ENCODE measurements at regions not wholly inside any gene's neighbourhood (a gene's known extent, or its start where the extent isn't known, plus 50 kb on each side); places are given as distances from the start of the nearest gene placed in this dataset.

GRCh38 chr3:78312851-78313250, 1273.0 kb downstream of the ROBO2 start:
- H3K27me3 Mint-ChIP-seq (ENCODE audit: low read depth), result no peaks in the 10 kb centered on the region
- Histone ChIP-seq H3K9me3 (ENCODE audit: control insufficient read depth, low read depth, low read length) (no peaks in the 10 kb centered on the region), H3K27me3 (ENCODE audit: insufficient read depth, low read length) (no peaks in the 10 kb centered on the region), H4K8ac (replicated peaks; ENCODE audit: insufficient read length, low read depth, low read length) (no peak overlapping the region), H4K91ac (ENCODE audit: insufficient read length, low read depth, low read length) (no peak overlapping the region), H2BK20ac (ENCODE audit: low read depth, low read length, poor library complexity, severe bottlenecking) (no peak overlapping the region), H3K4me1 (ENCODE audit: insufficient read depth, low read length) (no peaks in the 10 kb centered on the region; the same call in 1 of the 2 replicates), H2BK12ac (ENCODE audit: insufficient read length, low read depth, low read length) (no peak overlapping the region), H3K27ac (ENCODE audit: insufficient read length, low read depth, low read length) (no peak overlapping the region), H3K18ac (ENCODE audit: insufficient read length, low read depth, low read length) (no peak overlapping the region), H2BK5ac (ENCODE audit: insufficient read length, low read length) (no peak overlapping the region), H3K79me1 (ENCODE audit: insufficient read depth, low read depth, low read length, poor library complexity, severe bottlenecking) (no peaks in the 10 kb centered on the region), H3T11ph (ENCODE audit: low read length) (no peak overlapping the region), H4K20me1 (ENCODE audit: control insufficient read depth, insufficient read depth, insufficient read length) (no peaks in the 10 kb centered on the region), H3K9ac (ENCODE audit: extremely low read depth, insufficient read length, low read length) (no peak overlapping the region), H2BK120ac (ENCODE audit: low read depth, low read length, poor library complexity, severe bottlenecking) (no peak overlapping the region), H4K5ac (ENCODE audit: insufficient read length, low read depth, low read length) (no peak overlapping the region), H3K23me2 (ENCODE audit: insufficient read length, low read depth, low read length, poor library complexity, severe bottlenecking) (no peaks in the 10 kb centered on the region), H3K14ac (ENCODE audit: insufficient read depth, low read length) (no peak overlapping the region), H2AK5ac (ENCODE audit: insufficient read length, low read length) (no peak overlapping the region), H3K4me2 (ENCODE audit: insufficient read depth, insufficient read length, low read length) (no peak overlapping the region), H3K4ac (ENCODE audit: low read depth, low read length) (no peak overlapping the region), H2BK15ac (ENCODE audit: low read depth, low read length) (no peak overlapping the region), H3K56ac (ENCODE audit: insufficient read length, low read depth, low read length) (no peak overlapping the region), H2AFZ (ENCODE audit: low read length) (no peak overlapping the region), H3K79me2 (ENCODE audit: insufficient read depth, low read length) (no peaks in the 10 kb centered on the region), H3K23ac (ENCODE audit: insufficient read length, low read depth, low read length) (no peak overlapping the region)
- no peak for DNase-seq
- H3K27ac Mint-ChIP-seq, result peak overlapping the region in 1 of 3 experiments; percentile 22; a peak in 2 of 7 replicates
- no peak for TF ChIP-seq CTCF (conservative IDR thresholded peaks at IDR 0.05)
- peaks cover 23 to 26% of the 10 kb centered on the region in 2 experiments for H3K4me1 Mint-ChIP-seq
- H3K9me3 Mint-ChIP-seq, result peaks cover 6 to 8% of the 10 kb centered on the region in 2 experiments; a peak in 3 of 5 replicates
- H3K4me3 Mint-ChIP-seq, result no peak overlapping the region
- WGBS (ENCODE audit: extremely low coverage, insufficient read length, low lambda C conversion rate), result no CpG with 5 or more reads among the region's 2 CpGs
- peaks cover 4 to 17% (median 13%) of the 10 kb centered on the region in 3 experiments for H3K36me3 Mint-ChIP-seq (ENCODE audit: insufficient read depth in 1 of 3, low read depth in 3 of 3)
